ENCODE measurements at regions not wholly inside any gene's neighbourhood (a gene's known extent, or its start where the extent isn't known, plus 50 kb on each side); places are given as distances from the start of the nearest gene placed in this dataset.

- Histone ChIP-seq H2AK5ac (ENCODE audit: low read length, severe bottlenecking) (no peak overlapping the region), H2BK15ac (ENCODE audit: low read depth, poor library complexity, severe bottlenecking) (no peak overlapping the region), H3K4me1 (ENCODE audit: control insufficient read depth, insufficient read depth, low read depth, low read length) (no peaks in the 10 kb centered on the region), H3K4ac (ENCODE audit: low read depth in 1 of 2, low read length in 2 of 2) (no peak overlapping the region), H2BK5ac (ENCODE audit: low read depth, low read length, poor library complexity, severe bottlenecking) (no peak overlapping the region), H3K36me3 (ENCODE audit: control insufficient read depth in 1 of 2, insufficient read depth in 2 of 2, low read depth in 1 of 2, low read length in 2 of 2) (no peaks in the 10 kb centered on the region), H3K27me3 (ENCODE audit: control insufficient read depth in 1 of 2, insufficient read depth in 1 of 2, low read length in 2 of 2) (no peaks in the 10 kb centered on the region), H3K14ac (ENCODE audit: low read length in 2 of 2) (no peak overlapping the region), H4K8ac (ENCODE audit: low read length) (peak overlapping the region; percentile 4), H3K9ac (ENCODE audit: low read length) (no peak overlapping the region), H2BK120ac (ENCODE audit: low read depth, low read length) (no peak overlapping the region), H3K4me3 (ENCODE audit: insufficient read depth in 1 of 2, low read depth in 1 of 2, low read length in 2 of 2) (no peak overlapping the region), H3K79me1 (replicated peaks; ENCODE audit: low read length, poor library complexity, severe bottlenecking) (no peaks in the 10 kb centered on the region), H3K4me2 (ENCODE audit: low read length, poor library complexity, severe bottlenecking) (no peak overlapping the region), H4K91ac (ENCODE audit: low read length) (no peak overlapping the region), H2BK12ac (ENCODE audit: low read length in 2 of 2) (no peak overlapping the region), H3K27ac (ENCODE audit: low read length, poor library complexity, severe bottlenecking) (peak overlapping the region; percentile 84), H3K9me3 (ENCODE audit: control insufficient read depth, low read length) (no peaks in the 10 kb centered on the region), H3K18ac (ENCODE audit: low read depth in 1 of 2, low read length in 2 of 2) (no peak overlapping the region), H2AFZ (ENCODE audit: low read depth, low read length) (no peak overlapping the region), H3K23ac (ENCODE audit: low read length in 2 of 2) (no peak overlapping the region)
- DNase-seq: no peak
- WGBS: 94% methylated on average over 3 of the region's 3 CpGs
Measured at GRCh38 chr2:226411205-226411604, 388.4 kb downstream of the IRS1 start.

GRCh38 chr2:226410247-226410835 lies 389.3 kb downstream of the IRS1 start:
- Histone ChIP-seq H3K23ac (ENCODE audit: low read length in 2 of 2) (no peak overlapping the region), H3K27me3 (ENCODE audit: control insufficient read depth in 1 of 2, insufficient read depth in 1 of 2, low read length in 2 of 2) (no peaks in the 10 kb centered on the region), H4K91ac (ENCODE audit: low read length) (no peak overlapping the region), H2BK5ac (ENCODE audit: low read depth, low read length, poor library complexity, severe bottlenecking) (no peak overlapping the region), H3K36me3 (ENCODE audit: control insufficient read depth in 1 of 2, insufficient read depth in 2 of 2, low read depth in 1 of 2, low read length in 2 of 2) (no peaks in the 10 kb centered on the region), H2AK5ac (ENCODE audit: low read length, severe bottlenecking) (peak overlapping the region; percentile 19), H3K18ac (ENCODE audit: low read depth in 1 of 2, low read length in 2 of 2) (no peak overlapping the region), H3K14ac (ENCODE audit: low read length in 2 of 2) (no peak overlapping the region), H2AFZ (ENCODE audit: low read depth, low read length) (no peak overlapping the region), H3K9me3 (ENCODE audit: control insufficient read depth, low read length) (no peaks in the 10 kb centered on the region), H3K4ac (ENCODE audit: low read depth in 1 of 2, low read length in 2 of 2) (no peak overlapping the region), H3K9ac (ENCODE audit: low read length) (no peak overlapping the region), H3K4me2 (ENCODE audit: low read length, poor library complexity, severe bottlenecking) (no peak overlapping the region), H3K79me1 (replicated peaks; ENCODE audit: low read length, poor library complexity, severe bottlenecking) (no peaks in the 10 kb centered on the region), H3K4me1 (ENCODE audit: control insufficient read depth, insufficient read depth, low read depth, low read length) (no peaks in the 10 kb centered on the region), H2BK120ac (ENCODE audit: low read depth, low read length) (no peak overlapping the region), H2BK12ac (ENCODE audit: low read length in 2 of 2) (no peak overlapping the region), H2BK15ac (ENCODE audit: low read depth, poor library complexity, severe bottlenecking) (no peak overlapping the region), H3K4me3 (ENCODE audit: insufficient read depth in 1 of 2, low read depth in 1 of 2, low read length in 2 of 2) (no peak overlapping the region), H3K27ac (ENCODE audit: low read length, poor library complexity, severe bottlenecking) (no peak overlapping the region), H4K8ac (ENCODE audit: low read length) (no peak overlapping the region)
- WGBS: no CpG with 5 or more reads among the region's 4 CpGs
- no peak for DNase-seq

GRCh38 chr2:226409134-226409533 lies 390.5 kb downstream of the IRS1 start:
- no peak overlapping the region for H2AFZ ChIP-seq (ENCODE audit: low read depth, low read length)
- no peak overlapping the region for H3K18ac ChIP-seq (ENCODE audit: low read depth in 1 of 2, low read length in 2 of 2)
- no peak overlapping the region for H2BK5ac ChIP-seq (ENCODE audit: low read depth, low read length, poor library complexity, severe bottlenecking)
- H3K36me3 ChIP-seq (ENCODE audit: control insufficient read depth in 1 of 2, insufficient read depth in 2 of 2, low read depth in 1 of 2, low read length in 2 of 2): no peaks in the 10 kb centered on the region
- no peak overlapping the region for H4K91ac ChIP-seq (ENCODE audit: low read length)
- no CpG with 5 or more reads among the region's 1 CpG for WGBS
- H2BK12ac ChIP-seq (ENCODE audit: low read length in 2 of 2): no peak overlapping the region
- no peak overlapping the region for H3K4me2 ChIP-seq (ENCODE audit: low read length, poor library complexity, severe bottlenecking)
- no peaks in the 10 kb centered on the region for H3K79me1 ChIP-seq (replicated peaks; ENCODE audit: low read length, poor library complexity, severe bottlenecking)
- H3K9ac ChIP-seq (ENCODE audit: low read length): no peak overlapping the region
- no peak overlapping the region for H3K14ac ChIP-seq (ENCODE audit: low read length in 2 of 2)
- no peak overlapping the region for H3K4ac ChIP-seq (ENCODE audit: low read depth in 1 of 2, low read length in 2 of 2)
- no peak overlapping the region for H2AK5ac ChIP-seq (ENCODE audit: low read length, severe bottlenecking)
- H3K4me1 ChIP-seq (ENCODE audit: control insufficient read depth, insufficient read depth, low read depth, low read length): no peaks in the 10 kb centered on the region
- no peak overlapping the region for H3K27ac ChIP-seq (ENCODE audit: low read length, poor library complexity, severe bottlenecking)
- no peaks in the 10 kb centered on the region for H3K9me3 ChIP-seq (ENCODE audit: control insufficient read depth, low read length)
- no peak overlapping the region for H2BK120ac ChIP-seq (ENCODE audit: low read depth, low read length)
- H3K23ac ChIP-seq (ENCODE audit: low read length in 2 of 2): no peak overlapping the region
- no peak overlapping the region for H4K8ac ChIP-seq (ENCODE audit: low read length)
- no peak for DNase-seq
- H2BK15ac ChIP-seq (ENCODE audit: low read depth, poor library complexity, severe bottlenecking): no peak overlapping the region
- no peaks in the 10 kb centered on the region for H3K27me3 ChIP-seq (ENCODE audit: control insufficient read depth in 1 of 2, insufficient read depth in 1 of 2, low read length in 2 of 2)
- H3K4me3 ChIP-seq (ENCODE audit: insufficient read depth in 1 of 2, low read depth in 1 of 2, low read length in 2 of 2): no peak overlapping the region

DNA sequence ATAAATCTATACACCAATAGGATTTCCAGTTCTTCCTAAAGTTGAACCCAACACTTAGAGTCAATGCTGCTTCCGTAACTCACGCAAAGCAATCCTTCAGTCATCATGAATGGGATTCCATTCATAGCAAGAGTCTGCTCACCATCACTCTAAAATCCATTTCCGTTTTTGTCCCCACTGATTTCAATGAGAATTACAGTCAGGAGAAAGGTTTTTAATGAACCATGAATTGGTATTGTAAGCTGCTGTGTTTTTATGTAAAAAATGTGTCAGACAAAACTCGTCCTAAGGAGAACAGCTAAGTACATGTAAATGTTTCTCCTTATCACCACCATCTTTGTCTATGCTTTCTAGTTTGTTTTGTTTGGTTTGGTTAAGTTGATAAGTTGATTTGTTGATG lies 391.5 kb downstream of the IRS1 start:
- Histone ChIP-seq H3K27ac (ENCODE audit: low read length, poor library complexity, severe bottlenecking) (no peak overlapping the region), H3K4ac (ENCODE audit: low read depth in 1 of 2, low read length in 2 of 2) (no peak overlapping the region), H3K27me3 (ENCODE audit: control insufficient read depth in 1 of 2, insufficient read depth in 1 of 2, low read length in 2 of 2) (no peaks in the 10 kb centered on the region), H2AFZ (ENCODE audit: low read depth, low read length) (no peak overlapping the region), H3K79me1 (replicated peaks; ENCODE audit: low read length, poor library complexity, severe bottlenecking) (no peaks in the 10 kb centered on the region), H2BK15ac (ENCODE audit: low read depth, poor library complexity, severe bottlenecking) (no peak overlapping the region), H2BK120ac (ENCODE audit: low read depth, low read length) (no peak overlapping the region), H2BK5ac (ENCODE audit: low read depth, low read length, poor library complexity, severe bottlenecking) (no peak overlapping the region), H4K91ac (ENCODE audit: low read length) (no peak overlapping the region), H3K23ac (ENCODE audit: low read length in 2 of 2) (no peak overlapping the region), H3K14ac (ENCODE audit: low read length in 2 of 2) (no peak overlapping the region), H3K9me3 (ENCODE audit: control insufficient read depth, low read length) (no peaks in the 10 kb centered on the region), H3K4me1 (ENCODE audit: control insufficient read depth, insufficient read depth, low read depth, low read length) (no peaks in the 10 kb centered on the region), H3K36me3 (ENCODE audit: control insufficient read depth in 1 of 2, insufficient read depth in 2 of 2, low read depth in 1 of 2, low read length in 2 of 2) (no peaks in the 10 kb centered on the region), H3K9ac (ENCODE audit: low read length) (no peak overlapping the region), H3K4me2 (ENCODE audit: low read length, poor library complexity, severe bottlenecking) (no peak overlapping the region), H4K8ac (ENCODE audit: low read length) (no peak overlapping the region), H3K4me3 (ENCODE audit: insufficient read depth in 1 of 2, low read depth in 1 of 2, low read length in 2 of 2) (no peak overlapping the region), H2BK12ac (ENCODE audit: low read length in 2 of 2) (peak overlapping the region in 1 of 2 experiments; percentile 56), H2AK5ac (ENCODE audit: low read length, severe bottlenecking) (no peak overlapping the region), H3K18ac (ENCODE audit: low read depth in 1 of 2, low read length in 2 of 2) (no peak overlapping the region)
- peak; percentile 45 for DNase-seq
- 60% methylated on average over 2 of the region's 4 CpGs for WGBS

Data from mesenchymal stem cell (in vitro differentiated cells and primary cell).